GM23338 (cell line): ENCODE measurements at regions not wholly inside any gene's neighbourhood (a gene's known extent, or its start where the extent isn't known, plus 50 kb on each side); places are given as distances from the start of the nearest gene placed in this dataset.

Source experiments
- ATAC-seq: fragments of 200-7000 bp; cut with Tn5 transposase; 3 replicates; pipeline ENCODE4 v1.9.1; 2020
- DNase-seq: peaks from one replicate; pipeline ENCODE4 v3.0.0-alpha.2; 2015; ENCODE audit warnings: low spot score
- H2AFZ ChIP-seq: fragments of 200-600 bp; sonication (generic); 2 replicates; pipeline ENCODE4 v1.8.0; 2016; ENCODE audit warnings: antibody characterized with exemption, mild to moderate bottlenecking, moderate library complexity
- H3F3A ChIP-seq: fragments of 200-600 bp; sonication (generic); replicated peaks from 2 replicates; pipeline ENCODE4 v1.8.0; 2017; ENCODE audit warnings: antibody characterized with exemption, mixed run types, low read depth
- H3K27ac ChIP-seq: fragments of 200-600 bp; sonication (generic); 2 replicates; pipeline ENCODE4 v1.6.1; 2016; ENCODE audit warnings: low read depth
- H3K27me3 ChIP-seq: fragments of 200-600 bp; sonication (generic); 2 replicates; pipeline ENCODE4 v1.8.0; 2016; ENCODE audit warnings: mild to moderate bottlenecking, mixed run types, moderate library complexity; ENCODE audit not compliant: insufficient read depth
- H3K36me3 ChIP-seq: fragments of 200-600 bp; sonication (generic); 2 replicates; pipeline ENCODE4 v1.8.0; 2016; ENCODE audit warnings: mild to moderate bottlenecking; ENCODE audit not compliant: insufficient read depth
- H3K4me1 ChIP-seq: fragments of 200-600 bp; sonication (generic); 2 replicates; pipeline ENCODE4 v1.8.0; 2016; ENCODE audit warnings: mild to moderate bottlenecking, moderate library complexity; ENCODE audit not compliant: insufficient read depth
- H3K4me2 ChIP-seq: fragments of 200-600 bp; sonication (generic); 2 replicates; pipeline ENCODE4 v1.7.1; 2017; ENCODE audit warnings: mixed run types
- H3K4me3 ChIP-seq: fragments of 200-600 bp; sonication (generic); 2 replicates; pipeline ENCODE4 v1.6.1; 2016; ENCODE audit warnings: mixed run types
- H3K79me2 ChIP-seq: fragments of 200-600 bp; sonication (generic); replicated peaks from 2 replicates; pipeline ENCODE4 v1.8.0; 2017; ENCODE audit warnings: mild to moderate bottlenecking; ENCODE audit not compliant: insufficient read depth
- H3K9me2 ChIP-seq: fragments of 200-600 bp; sonication (generic); 2 replicates; pipeline ENCODE4 v1.8.0; 2017; ENCODE audit not compliant: insufficient read depth
- H4K20me1 ChIP-seq: fragments of 200-600 bp; sonication (generic); replicated peaks from 2 replicates; pipeline ENCODE4 v1.8.0; 2017; ENCODE audit warnings: mild to moderate bottlenecking; ENCODE audit not compliant: insufficient read depth
- H3K27ac Mint-ChIP-seq: 2 replicates; pipeline ENCODE4 v1.8.0; 2020; ENCODE audit warnings: inconsistent platforms, mild to moderate bottlenecking, moderate library complexity, mixed read lengths
- H3K27me3 Mint-ChIP-seq: 3 replicates; pipeline ENCODE4 v1.8.0; 2022; ENCODE audit warnings: low read depth, mild to moderate bottlenecking, moderate library complexity, mixed read lengths, inconsistent platforms; ENCODE audit not compliant: insufficient read depth, poor library complexity
- H3K36me3 Mint-ChIP-seq: 3 replicates; pipeline ENCODE4 v1.8.0; 2021; ENCODE audit warnings: low read depth, mild to moderate bottlenecking, inconsistent platforms, moderate library complexity, mixed read lengths
- H3K4me1 Mint-ChIP-seq: 3 replicates; pipeline ENCODE4 v1.8.0; 2020; ENCODE audit warnings: mild to moderate bottlenecking, inconsistent platforms, mixed read lengths
- H3K4me3 Mint-ChIP-seq: 3 replicates; pipeline ENCODE4 v1.8.0; 2021; ENCODE audit warnings: moderate library complexity, mild to moderate bottlenecking, inconsistent platforms, mixed read lengths
- H3K9me3 Mint-ChIP-seq: 3 replicates; pipeline ENCODE4 v1.8.0; 2020; ENCODE audit warnings: moderate library complexity, mild to moderate bottlenecking, inconsistent platforms, mixed read lengths
- CREB1 ChIP-seq: fragments of 250-450 bp; sonication (Bioruptor Pico); IDR thresholded peaks from 2 replicates; pipeline ENCODE4 v1.5.0; 2020; ENCODE audit warnings: low read depth, mild to moderate bottlenecking, moderate library complexity
- CTCF ChIP-seq, 2 experiments: fragments of 200-600 bp in 1 of 2; sonication (generic) in 1 of 2; conservative IDR thresholded peaks; 2 replicates each; pipeline versions ENCODE4 v1.5.1 to v1.6.1; 2016 to 2017; ENCODE audit warnings: antibody characterized with exemption in 2 of 2, low read depth in 2 of 2, mild to moderate bottlenecking in 2 of 2, moderate library complexity in 1 of 2
- ETS1 ChIP-seq: IDR thresholded peaks from 2 replicates; pipeline ENCODE4 v1.6.1; 2016; ENCODE audit warnings: antibody characterized with exemption
- EZH2 ChIP-seq: fragments of 200-600 bp; sonication (generic); IDR thresholded peaks from one replicate; pipeline ENCODE4 v1.8.0; 2017; ENCODE audit warnings: antibody characterized with exemption, mild to moderate bottlenecking, low read depth; ENCODE audit not compliant: unreplicated experiment
- NANOG ChIP-seq: IDR thresholded peaks from 2 replicates; pipeline ENCODE4 v1.6.1; 2016; ENCODE audit warnings: antibody characterized with exemption, borderline replicate concordance
- POLR2AphosphoS5 ChIP-seq: IDR thresholded peaks from 2 replicates; pipeline ENCODE4 v1.6.1; 2016; ENCODE audit warnings: antibody characterized with exemption, low read depth
- REST ChIP-seq: IDR thresholded peaks from one replicate; pipeline ENCODE4 v1.6.1; 2018; ENCODE audit warnings: antibody characterized with exemption; ENCODE audit not compliant: unreplicated experiment
- STAT1 ChIP-seq: IDR thresholded peaks from one replicate; pipeline ENCODE4 v1.6.1; 2016; ENCODE audit warnings: antibody characterized with exemption; ENCODE audit not compliant: unreplicated experiment
- ZNF114 ChIP-seq: fragments of 250-450 bp; sonication (Bioruptor Pico); IDR thresholded peaks from 2 replicates; pipeline ENCODE4 v1.5.0; 2020; ENCODE audit warnings: mild to moderate bottlenecking, moderate library complexity
- ZNF331 ChIP-seq: fragments of 250-450 bp; sonication (Bioruptor Pico); IDR thresholded peaks from 2 replicates; pipeline ENCODE4 v1.5.0; 2020; ENCODE audit warnings: low read depth, mild to moderate bottlenecking, moderate library complexity
- ZNF462 ChIP-seq: fragments of 250-450 bp; sonication (Bioruptor Pico); IDR thresholded peaks from 2 replicates; pipeline ENCODE4 v1.5.0; 2020; ENCODE audit warnings: mild to moderate bottlenecking, moderate library complexity

GRCh38 chr19:31963746-31964145 is 381.7 kb upstream of the ZNF507 start:
- ATAC-seq: no peak
- H3K27ac Mint-ChIP-seq: no peak overlapping the region

More at GRCh38 chr19:31963746-31964145, 381.7 kb upstream of the ZNF507 start:
- Histone ChIP-seq H3K9me2 (peaks cover 7% of the 10 kb centered on the region; the same call in 1 of the 2 replicates), H3K27ac (no peak overlapping the region), H4K20me1 (no peaks in the 10 kb centered on the region), H3F3A (no peaks in the 10 kb centered on the region), H3K36me3 (no peaks in the 10 kb centered on the region), H3K79me2 (no peaks in the 10 kb centered on the region), H3K4me1 (no peaks in the 10 kb centered on the region), H2AFZ (peak overlapping the region; percentile 14; the same call in 1 of the 2 replicates), H3K4me2 (no peak overlapping the region), H3K4me3 (no peak overlapping the region), H3K27me3 (no peaks in the 10 kb centered on the region)
- Mint-ChIP-seq H3K4me1 (peaks cover 10% of the 10 kb centered on the region; the same call in 2 of the 3 replicates), H3K36me3 (no peaks in the 10 kb centered on the region), H3K4me3 (no peak overlapping the region), H3K27me3 (no peaks in the 10 kb centered on the region), H3K9me3 (no peaks in the 10 kb centered on the region)
- DNase-seq: no peak
- TF ChIP-seq REST: no peak
- no peak for TF ChIP-seq CREB1
- no peak for TF ChIP-seq POLR2AphosphoS5
- TF ChIP-seq ETS1: no peak
- no peak for TF ChIP-seq ZNF331
- no peak for TF ChIP-seq ZNF114 (CRISPR knock-in tag)
- no peak for TF ChIP-seq ZNF462 (CRISPR knock-in tag)
- no peak for TF ChIP-seq NANOG
- TF ChIP-seq STAT1: no peak
- TF ChIP-seq EZH2: no peak
- TF ChIP-seq CTCF (conservative IDR thresholded peaks at IDR 0.05; ENCODE audit: low read depth in 2 of 2): no peak
